ENCODE measurements at regions not wholly inside any gene's neighbourhood (a gene's known extent, or its start where the extent isn't known, plus 50 kb on each side); places are given as distances from the start of the nearest gene placed in this dataset.
"Not testable (repeated sequence)": the region's sequence is repeated elsewhere in the genome, so short reads cannot be mapped to it uniquely, and the experiment has no call there.

- TF ChIP-seq CTCF (IDR thresholded peaks at IDR 0.05; ENCODE audit: low read depth, low read length), result no peak
- no peak overlapping the region for H3K4me3 ChIP-seq (replicated peaks in 1 of 2; ENCODE audit: low read depth in 2 of 2, low read length in 2 of 2)
- DNase-seq (ENCODE audit: low read depth in 2 of 2), result no peak
These were observed 451.7 kb upstream of the PITX2 start for GRCh38 chr4:111074523-111075114.

- not testable (repeated sequence) for H3K4me3 ChIP-seq (replicated peaks in 1 of 2; ENCODE audit: low read depth in 2 of 2, low read length in 2 of 2); DNase-seq (ENCODE audit: low read depth in 2 of 2)
These were observed 453.4 kb upstream of the PITX2 start for GRCh38 chr4:111076299-111076698.

- H3K4me3 ChIP-seq (replicated peaks in 1 of 2; ENCODE audit: low read depth in 2 of 2, low read length in 2 of 2), result no peak overlapping the region
- no peak for DNase-seq (ENCODE audit: low read depth in 2 of 2)
- TF ChIP-seq CTCF (IDR thresholded peaks at IDR 0.05; ENCODE audit: low read depth, low read length), result no peak
These were observed 485.3 kb upstream of the PITX2 start for GRCh38 chr4:111108153-111108552.

- no peak for TF ChIP-seq CTCF (IDR thresholded peaks at IDR 0.05; ENCODE audit: low read depth, low read length)
- DNase-seq (ENCODE audit: low read depth in 2 of 2), result no peak
- no peak overlapping the region for H3K4me3 ChIP-seq (replicated peaks in 1 of 2; ENCODE audit: low read depth in 2 of 2, low read length in 2 of 2)
These were observed 490.7 kb upstream of the PITX2 start for GRCh38 chr4:111113591-111113990.

- no peak overlapping the region for H3K4me3 ChIP-seq (replicated peaks in 1 of 2; ENCODE audit: low read depth in 2 of 2, low read length in 2 of 2)
- TF ChIP-seq CTCF (IDR thresholded peaks at IDR 0.05; ENCODE audit: low read depth, low read length), result no peak
- DNase-seq (ENCODE audit: low read depth in 2 of 2), result no peak
These were observed 493.0 kb upstream of the PITX2 start for GRCh38 chr4:111115881-111116280.

- H3K4me3 ChIP-seq (replicated peaks in 1 of 2; ENCODE audit: low read depth in 2 of 2, low read length in 2 of 2), result no peak overlapping the region
- no peak for DNase-seq (ENCODE audit: low read depth in 2 of 2)
- TF ChIP-seq CTCF (IDR thresholded peaks at IDR 0.05; ENCODE audit: low read depth, low read length), result no peak
These were observed 497.3 kb upstream of the PITX2 start for GRCh38 chr4:111120191-111120590.

GRCh38 chr4:111126340-111126739 lies 503.5 kb upstream of the PITX2 start:
- no peak for DNase-seq (ENCODE audit: low read depth in 2 of 2)
- H3K4me3 ChIP-seq (replicated peaks in 1 of 2; ENCODE audit: low read depth in 2 of 2, low read length in 2 of 2), result no peak overlapping the region
- TF ChIP-seq CTCF (IDR thresholded peaks at IDR 0.05; ENCODE audit: low read depth, low read length), result no peak
